Amygdala (tissue), 56 donors: ENCODE measurements at regions not wholly inside any gene's neighbourhood (a gene's known extent, or its start where the extent isn't known, plus 50 kb on each side); places are given as distances from the start of the nearest gene placed in this dataset.
"Not testable (repeated sequence)": the region's sequence is repeated elsewhere in the genome, so short reads cannot be mapped to it uniquely, and the experiment has no call there.

Experiments used
- DNase-seq, 56 donors: peaks; one replicate each; lab custom pipeline; 2025; lab: John Stamatoyannopoulos, UW

GRCh38 chr2:878245-878930, 72.3 kb upstream of the SNTG2 start:
- no peak for DNase-seq

GRCh38 chr2:877747-878146, 72.9 kb upstream of the SNTG2 start:
- DNase-seq, result no peak

GRCh38 chr2:875687-876615, 74.7 kb upstream of the SNTG2 start:
- no peak for DNase-seq

- DNase-seq, result no peak
These were observed 76.7 kb upstream of the SNTG2 start for GRCh38 chr2:873651-874580.

GRCh38 chr2:873027-873426, 77.6 kb upstream of the SNTG2 start:
- no peak for DNase-seq

- no peak for DNase-seq
These were observed 78.5 kb upstream of the SNTG2 start for GRCh38 chr2:871926-872680.

- DNase-seq, result no peak
These were observed 79.4 kb upstream of the SNTG2 start for GRCh38 chr2:871175-871727.

- no peak for DNase-seq
These were observed 80.2 kb upstream of the SNTG2 start for GRCh38 chr2:870426-870825.

- no peak for DNase-seq
These were observed 80.8 kb upstream of the SNTG2 start for GRCh38 chr2:869894-870293.

- no peak for DNase-seq
These were observed 81.2 kb upstream of the SNTG2 start for GRCh38 chr2:869357-869871.

GRCh38 chr2:868857-869256, 81.8 kb upstream of the SNTG2 start:
- not testable (repeated sequence) for DNase-seq

GRCh38 chr2:867296-867695, 83.4 kb upstream of the SNTG2 start:
- DNase-seq, result no peak

- DNase-seq, result no peak
These were observed 83.8 kb upstream of the SNTG2 start for GRCh38 chr2:866887-867286.

GRCh38 chr2:866009-866680, 84.5 kb upstream of the SNTG2 start:
- no peak for DNase-seq

- DNase-seq, result no peak
These were observed 86.0 kb upstream of the SNTG2 start for GRCh38 chr2:864501-865106.

- DNase-seq, result no peak
These were observed 86.8 kb upstream of the SNTG2 start for GRCh38 chr2:863732-864450.

- DNase-seq, result no peak
These were observed 87.8 kb upstream of the SNTG2 start for GRCh38 chr2:862731-863466.
